PC-3 (cell line): ENCODE measurements at regions not wholly inside any gene's neighbourhood (a gene's known extent, or its start where the extent isn't known, plus 50 kb on each side); places are given as distances from the start of the nearest gene placed in this dataset.

Experiments
- CTCF ChIP-seq: fragments of 300-600 bp; sonication (generic); conservative IDR thresholded peaks from 2 replicates; pipeline ENCODE4 v1.5.1; 2017; ENCODE audit warnings: antibody characterized with exemption, low read depth, mild to moderate bottlenecking, low read length
- EZH2 ChIP-seq: fragments of 300-600 bp; sonication (generic); IDR thresholded peaks from one replicate; pipeline ENCODE4 v1.6.1; 2017; ENCODE audit warnings: antibody characterized with exemption, mild to moderate bottlenecking, low read length; ENCODE audit not compliant: unreplicated experiment
- EZH2phosphoT487 ChIP-seq: fragments of 300-600 bp; sonication (generic); IDR thresholded peaks from 2 replicates; pipeline ENCODE4 v1.6.1; 2018; ENCODE audit warnings: mild to moderate bottlenecking, antibody characterized with exemption, low read length, borderline replicate concordance

DNA sequence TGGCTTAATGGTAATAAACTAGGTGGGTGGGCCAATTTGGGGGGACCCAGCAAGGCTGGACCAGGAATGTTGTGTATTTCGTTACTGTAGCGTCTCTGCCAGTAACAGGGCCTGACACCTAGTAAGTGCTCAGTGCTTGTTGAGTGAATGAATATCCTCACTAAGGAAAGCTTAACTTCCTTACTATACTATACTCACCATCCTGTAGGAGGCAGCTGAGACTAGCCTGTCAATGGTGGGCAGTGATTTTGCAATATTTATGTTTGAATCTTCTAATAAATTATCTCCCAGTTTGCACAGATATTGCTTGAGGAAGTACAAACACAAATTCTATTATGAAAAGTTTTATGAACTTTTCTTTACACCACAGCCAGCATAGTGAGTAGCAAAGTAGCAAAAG lies 370.7 kb upstream of the SYT4 start:
- TF ChIP-seq CTCF, result no peak; the same call in 1 of the 2 replicates
- TF ChIP-seq EZH2phosphoT487, result no peak
- TF ChIP-seq EZH2, result no peak
